ENCODE measurements at regions not wholly inside any gene's neighbourhood (a gene's known extent, or its start where the extent isn't known, plus 50 kb on each side); places are given as distances from the start of the nearest gene placed in this dataset.
"Not testable (repeated sequence)": the region's sequence is repeated elsewhere in the genome, so short reads cannot be mapped to it uniquely, and the experiment has no call there.

GRCh38 chr12:107216411-107216810 lies 123.1 kb upstream of the CRY1 start:
- in situ Hi-C loops (cut with HindIII; ENCODE audit: low pct_unique_long_range_greater_than_20kb, low sequenced_read_pairs): not testable (repeated sequence)

DNA sequence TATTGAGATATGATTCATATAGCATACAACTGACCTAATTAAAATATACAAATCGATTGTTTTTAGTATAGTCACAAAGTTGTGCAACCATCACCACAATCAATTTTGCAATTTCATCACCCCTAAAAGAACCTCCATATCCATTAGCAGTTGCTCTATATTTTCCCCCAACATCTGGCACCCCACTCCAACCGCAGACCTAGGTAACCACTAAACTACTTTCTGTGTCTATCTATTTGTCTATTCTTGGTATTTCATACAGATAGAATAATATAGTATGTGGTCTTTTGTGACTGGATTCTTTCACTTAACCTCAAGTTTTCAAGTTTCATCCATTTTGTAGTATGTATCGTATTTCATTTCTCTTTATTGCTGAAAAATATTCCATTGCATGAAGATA lies 126.0 kb upstream of the CRY1 start:
- DNase-seq (ENCODE audit: low read depth): no peak
- in situ Hi-C loops (cut with HindIII; ENCODE audit: low pct_unique_long_range_greater_than_20kb, low sequenced_read_pairs): no loop called here

More at GRCh38 chr12:107216411-107216810, 123.1 kb upstream of the CRY1 start:
- DNase-seq (ENCODE audit: low read depth): not testable (repeated sequence)

DNA sequence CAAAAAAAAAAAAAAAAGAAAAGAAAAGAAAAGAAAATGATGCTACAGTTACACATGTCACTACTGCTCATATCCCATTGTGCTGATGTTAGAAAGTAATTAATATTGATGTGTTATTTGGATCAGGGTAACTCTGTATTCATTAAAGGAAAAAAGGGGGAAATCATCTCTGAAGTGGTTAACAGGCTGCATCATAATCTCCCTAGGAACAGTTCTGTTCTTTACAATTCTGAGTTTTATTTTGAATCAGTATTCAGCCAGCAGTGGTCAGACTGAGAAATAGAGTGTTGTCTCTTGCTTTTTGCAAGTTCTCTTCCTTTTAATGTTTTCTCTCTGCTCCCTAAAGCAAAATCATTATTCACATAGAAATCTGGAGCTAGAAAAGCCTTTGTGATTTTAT lies 128.6 kb upstream of the CRY1 start:
- DNase-seq (ENCODE audit: low read depth): no peak
- in situ Hi-C loops (cut with HindIII; ENCODE audit: low pct_unique_long_range_greater_than_20kb, low sequenced_read_pairs): no loop called here

DNA sequence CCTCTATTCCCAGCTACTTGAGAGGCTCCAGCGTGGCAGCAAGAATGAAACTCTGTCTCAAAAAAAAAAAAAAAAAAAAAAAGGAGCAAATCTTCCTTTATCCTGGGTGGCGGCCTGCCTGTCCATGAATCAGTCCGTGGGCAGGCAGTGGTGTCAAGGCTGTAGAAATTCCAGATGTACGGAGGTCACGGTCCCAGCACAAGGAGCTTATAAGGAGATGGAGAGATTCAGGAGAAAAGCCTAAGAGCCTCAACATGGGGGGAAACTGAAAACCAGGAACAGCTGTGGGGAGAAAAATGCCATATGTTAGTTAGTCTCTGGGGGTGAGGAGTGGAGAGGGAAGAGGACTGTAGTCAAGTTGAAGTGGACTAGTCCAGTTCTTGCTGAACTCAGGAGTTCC lies 130.5 kb upstream of the CRY1 start:
- no peak for DNase-seq (ENCODE audit: low read depth)
- in situ Hi-C loops (cut with HindIII; ENCODE audit: low pct_unique_long_range_greater_than_20kb, low sequenced_read_pairs): no loop called here

DNA sequence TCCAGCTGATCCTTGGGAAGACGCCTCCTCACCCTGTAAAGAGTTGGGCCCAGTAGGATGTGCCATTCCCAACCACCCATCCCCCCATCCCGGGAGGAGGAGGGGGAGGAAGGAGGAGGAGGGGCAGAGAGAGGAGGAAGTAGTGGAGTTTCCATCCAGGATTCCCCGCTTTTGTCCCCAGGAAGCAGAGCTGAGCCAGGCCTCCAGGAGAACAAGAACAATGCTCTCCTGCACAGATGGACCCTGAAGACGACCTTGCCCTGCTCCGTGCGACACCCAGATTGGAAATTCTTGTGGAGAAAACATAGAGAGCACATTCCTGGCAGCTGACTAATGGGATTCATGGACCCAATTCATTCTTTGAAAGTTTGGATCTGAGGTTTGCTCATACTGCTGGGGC lies 132.3 kb upstream of the CRY1 start:
- in situ Hi-C loops (cut with HindIII; ENCODE audit: low pct_unique_long_range_greater_than_20kb, low sequenced_read_pairs): no loop called here
- no peak for DNase-seq (ENCODE audit: low read depth)

DNA sequence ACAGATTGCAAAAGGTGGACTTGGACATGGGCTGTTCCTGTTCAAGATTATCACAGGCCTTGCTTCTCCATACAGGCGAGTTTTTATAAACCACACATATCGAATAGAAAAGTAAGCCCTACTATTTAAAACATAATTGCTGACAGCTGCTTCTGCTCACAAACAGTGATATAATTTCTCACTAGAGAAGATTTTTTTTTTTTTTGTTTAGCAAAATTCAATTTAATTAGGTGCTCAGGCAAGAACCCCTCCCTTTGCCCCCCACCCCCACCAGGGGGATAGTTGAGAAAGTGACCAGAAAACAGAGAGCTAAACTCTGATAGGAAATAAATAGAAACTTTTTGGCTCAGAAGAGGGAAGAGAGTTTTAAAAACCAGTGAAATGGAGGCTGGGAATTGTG lies 132.8 kb upstream of the CRY1 start:
- no peak for DNase-seq (ENCODE audit: low read depth)
- in situ Hi-C loops (cut with HindIII; ENCODE audit: low pct_unique_long_range_greater_than_20kb, low sequenced_read_pairs): no loop called here

DNA sequence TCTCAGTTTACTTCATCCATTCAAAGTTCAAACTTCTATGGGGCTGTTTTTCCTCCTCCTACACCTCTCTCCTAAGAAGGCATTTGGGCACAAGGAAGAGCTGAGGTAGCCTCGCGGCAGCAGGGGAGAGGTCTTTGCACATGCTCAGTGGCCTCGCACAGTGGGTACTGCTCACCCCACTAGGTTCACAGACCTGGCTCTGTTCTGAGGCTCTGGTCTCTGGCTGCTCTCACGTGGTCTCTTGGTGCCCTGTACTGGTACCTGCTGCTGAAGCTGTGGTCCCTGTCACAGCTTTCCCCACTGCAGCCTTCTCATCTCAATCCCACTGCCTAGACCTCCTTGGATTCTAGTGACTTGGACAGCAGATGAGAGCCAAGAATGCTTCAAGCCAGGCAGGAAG lies 134.7 kb upstream of the CRY1 start:
- DNase-seq (ENCODE audit: low read depth): no peak
- in situ Hi-C loops (cut with HindIII; ENCODE audit: low pct_unique_long_range_greater_than_20kb, low sequenced_read_pairs): no loop called here

DNA sequence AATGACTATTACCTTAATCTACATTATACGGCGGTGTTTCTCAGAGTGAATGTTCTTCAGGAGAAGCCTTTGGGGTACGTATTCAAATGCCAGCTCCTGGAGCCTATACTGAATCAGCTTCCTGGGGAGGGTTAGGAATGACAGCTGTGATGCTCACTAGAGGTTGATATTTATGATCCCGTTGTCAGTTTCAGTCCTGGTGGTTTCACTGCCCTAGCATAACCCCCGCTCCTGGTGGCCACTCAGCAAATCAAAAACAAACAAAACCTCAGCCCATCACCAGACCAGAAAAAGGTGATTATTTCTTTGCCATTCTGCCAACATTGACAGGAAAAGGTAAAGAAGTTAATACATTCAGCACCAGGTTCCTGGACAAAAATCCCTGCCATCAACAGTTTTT lies 136.5 kb upstream of the CRY1 start:
- in situ Hi-C loops (cut with HindIII; ENCODE audit: low pct_unique_long_range_greater_than_20kb, low sequenced_read_pairs): no loop called here
- no peak for DNase-seq (ENCODE audit: low read depth)

- in situ Hi-C loops (cut with HindIII; ENCODE audit: low pct_unique_long_range_greater_than_20kb, low sequenced_read_pairs): no loop called here
These were observed 138.0 kb upstream of the CRY1 start for GRCh38 chr12:107231303-107231702.

DNA sequence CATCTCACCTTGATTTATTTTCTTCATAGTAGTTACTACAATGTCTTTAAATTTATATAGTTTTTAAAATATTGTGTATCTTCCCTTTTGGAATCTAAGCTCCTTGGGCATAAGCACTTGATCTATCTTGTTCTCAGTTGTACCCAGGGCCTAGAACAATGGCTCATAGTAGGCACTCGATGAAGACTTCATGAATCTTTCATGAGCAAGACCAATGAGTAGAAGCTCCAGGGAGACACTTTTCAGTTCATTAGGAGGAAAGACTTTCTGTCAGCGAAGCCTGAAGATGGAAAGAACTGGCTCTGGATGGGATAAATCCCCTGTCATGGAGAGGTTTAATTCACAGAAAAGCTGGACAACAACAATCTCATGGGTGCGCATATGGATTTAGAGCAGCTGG lies 140.2 kb upstream of the CRY1 start:
- DNase-seq (ENCODE audit: low read depth): no peak
- in situ Hi-C loops (cut with HindIII; ENCODE audit: low pct_unique_long_range_greater_than_20kb, low sequenced_read_pairs): no loop called here

More at GRCh38 chr12:107231303-107231702, 138.0 kb upstream of the CRY1 start:
- no peak for DNase-seq (ENCODE audit: low read depth)

DNA sequence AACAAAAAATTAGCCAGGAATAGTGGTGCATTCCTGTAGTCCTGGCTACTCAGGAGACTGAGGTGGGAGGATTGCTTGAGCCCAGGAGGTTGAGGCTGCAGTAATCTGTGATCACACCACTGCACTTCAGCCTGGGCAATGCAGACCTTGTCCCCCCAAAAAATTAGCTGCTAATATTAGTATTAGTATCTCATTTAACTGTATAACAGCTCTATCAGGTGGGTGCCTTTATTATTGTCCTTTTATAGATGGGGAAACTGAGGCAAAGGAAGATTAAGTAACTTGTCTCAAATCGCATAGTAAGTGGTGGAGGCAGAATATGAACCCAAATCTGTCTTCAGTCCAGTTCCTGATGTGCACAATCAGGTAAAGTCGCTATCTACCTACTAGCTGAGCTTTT lies 142.3 kb upstream of the CRY1 start:
- in situ Hi-C loops (cut with HindIII; ENCODE audit: low pct_unique_long_range_greater_than_20kb, low sequenced_read_pairs): no loop called here

DNA sequence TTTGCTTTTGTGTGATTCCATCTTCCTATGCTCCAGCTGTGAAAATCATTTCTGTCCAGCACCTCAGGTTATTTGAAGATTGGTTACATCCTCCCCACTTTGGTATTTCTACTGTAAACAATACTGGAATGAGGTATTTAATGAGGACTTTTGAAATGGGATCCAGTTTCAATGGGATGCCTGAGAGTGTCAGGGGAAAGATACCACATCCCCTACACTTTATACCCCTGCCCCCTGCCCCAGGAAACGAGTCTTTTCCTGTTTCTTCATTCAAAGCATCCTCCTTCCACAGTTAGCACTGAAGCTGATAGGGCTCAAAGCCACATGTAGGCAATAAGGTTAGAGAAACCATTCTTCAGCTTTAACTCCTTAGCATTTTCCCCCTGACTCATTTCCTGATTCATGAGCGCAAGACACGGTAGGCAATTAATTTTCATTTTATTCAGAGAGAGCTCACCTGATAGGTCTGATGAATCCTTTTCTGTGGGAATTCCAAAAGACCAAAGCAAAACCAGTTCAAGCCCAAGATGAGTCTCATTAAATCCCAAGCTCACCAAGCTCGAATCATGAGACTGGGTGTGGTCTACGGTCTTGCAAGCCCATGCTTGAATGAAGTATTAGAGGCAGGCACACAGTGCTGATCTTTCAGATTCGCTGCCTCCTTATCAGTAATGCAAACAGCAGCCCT lies 143.6 kb upstream of the CRY1 start:
- no peak for DNase-seq (ENCODE audit: low read depth)
- in situ Hi-C loops (cut with HindIII; ENCODE audit: low pct_unique_long_range_greater_than_20kb, low sequenced_read_pairs): no loop called here

More for the DNA sequence above, 142.3 kb upstream of the CRY1 start:
- no peak for DNase-seq (ENCODE audit: low read depth)

DNA sequence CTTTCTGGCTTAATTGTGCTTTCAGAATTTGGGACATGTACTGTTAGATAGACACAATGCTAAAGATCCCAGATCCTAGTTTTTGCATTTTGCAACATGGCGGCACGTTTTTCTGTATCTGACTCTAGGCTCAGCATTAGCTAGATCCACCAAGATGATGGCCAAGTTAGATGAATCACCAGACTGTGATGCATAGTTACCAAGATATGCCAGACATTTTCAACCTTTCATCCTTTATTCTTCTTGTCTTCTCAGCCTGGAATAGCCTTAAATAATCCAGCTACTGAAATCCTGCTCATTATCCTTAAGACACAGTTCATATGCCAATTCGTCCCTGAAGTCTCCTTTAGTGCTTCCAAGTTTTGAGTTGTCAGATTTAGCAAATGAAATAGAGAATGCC lies 144.9 kb upstream of the CRY1 start:
- no peak for DNase-seq (ENCODE audit: low read depth)
- in situ Hi-C loops (cut with HindIII; ENCODE audit: low pct_unique_long_range_greater_than_20kb, low sequenced_read_pairs): no loop called here

GRCh38 chr12:107241411-107241810 lies 148.1 kb upstream of the CRY1 start:
- in situ Hi-C loops (cut with HindIII; ENCODE audit: low pct_unique_long_range_greater_than_20kb, low sequenced_read_pairs): no loop called here

GRCh38 chr12:107242189-107242588 lies 148.8 kb upstream of the CRY1 start:
- no peak for DNase-seq (ENCODE audit: low read depth)
- in situ Hi-C loops (cut with HindIII; ENCODE audit: low pct_unique_long_range_greater_than_20kb, low sequenced_read_pairs): no loop called here

More at GRCh38 chr12:107241411-107241810, 148.1 kb upstream of the CRY1 start:
- no peak for DNase-seq (ENCODE audit: low read depth)

DNA sequence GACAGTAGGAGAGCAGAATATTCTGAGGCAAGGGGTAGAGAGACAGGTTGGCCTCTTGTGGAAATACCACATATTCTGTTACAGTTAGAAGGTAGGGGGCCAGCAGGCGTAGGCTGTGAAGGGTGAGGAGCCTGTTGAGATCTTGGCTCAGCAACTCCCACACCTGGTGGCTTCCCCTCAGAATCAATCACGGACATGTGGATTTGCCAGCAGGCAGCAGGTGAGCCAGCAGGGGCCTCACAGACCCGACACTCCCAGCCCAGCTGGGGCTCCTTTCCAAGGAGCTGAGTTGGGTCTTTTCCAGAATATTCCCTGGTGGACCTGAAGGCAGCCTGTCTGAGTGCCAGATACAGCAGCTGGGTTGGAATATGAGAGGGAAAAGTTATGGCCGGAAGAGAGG lies 150.0 kb upstream of the CRY1 start:
- in situ Hi-C loops (cut with HindIII; ENCODE audit: low pct_unique_long_range_greater_than_20kb, low sequenced_read_pairs): no loop called here
- no peak for DNase-seq (ENCODE audit: low read depth)

- DNase-seq (ENCODE audit: low read depth): no peak
- in situ Hi-C loops (cut with HindIII; ENCODE audit: low pct_unique_long_range_greater_than_20kb, low sequenced_read_pairs): no loop called here
These were observed 151.2 kb upstream of the CRY1 start for GRCh38 chr12:107244584-107244983.

GRCh38 chr12:107247650-107248049 lies 154.3 kb upstream of the CRY1 start:
- DNase-seq (ENCODE audit: low read depth): no peak
- in situ Hi-C loops (cut with HindIII; ENCODE audit: low pct_unique_long_range_greater_than_20kb, low sequenced_read_pairs): no loop called here

- in situ Hi-C loops (cut with HindIII; ENCODE audit: low pct_unique_long_range_greater_than_20kb, low sequenced_read_pairs): no loop called here
- DNase-seq (ENCODE audit: low read depth): no peak
These were observed 154.8 kb upstream of the CRY1 start for GRCh38 chr12:107248187-107248586.

- in situ Hi-C loops (cut with HindIII; ENCODE audit: low pct_unique_long_range_greater_than_20kb, low sequenced_read_pairs): no loop called here
These were observed 157.9 kb upstream of the CRY1 start for GRCh38 chr12:107251288-107251687.

More at GRCh38 chr12:107251288-107251687, 157.9 kb upstream of the CRY1 start:
- DNase-seq (ENCODE audit: low read depth): no peak
